ENCODE measurements at regions not wholly inside any gene's neighbourhood (a gene's known extent, or its start where the extent isn't known, plus 50 kb on each side); places are given as distances from the start of the nearest gene placed in this dataset.

GRCh38 chr6:79423216-79423615, 114.0 kb downstream of the LCA5 start:
- Mint-ChIP-seq H3K4me3 (ENCODE audit: unreplicated experiment) (no peak overlapping the region), H3K4me1 (ENCODE audit: low read depth) (peaks cover 22% of the 10 kb centered on the region), H3K36me3 (ENCODE audit: low read depth) (no peaks in the 10 kb centered on the region), H3K9me3 (ENCODE audit: low read depth) (no peaks in the 10 kb centered on the region), H3K27ac (ENCODE audit: unreplicated experiment) (no peak overlapping the region), H3K27me3 (ENCODE audit: low read depth) (no peaks in the 10 kb centered on the region)
- no peak for DNase-seq (ENCODE audit: low spot score)
- no peak for TF ChIP-seq CTCF (IDR thresholded peaks at IDR 0.05)

- Mint-ChIP-seq H3K9me3 (ENCODE audit: low read depth) (no peaks in the 10 kb centered on the region), H3K27me3 (ENCODE audit: low read depth) (no peaks in the 10 kb centered on the region), H3K36me3 (ENCODE audit: low read depth) (no peaks in the 10 kb centered on the region), H3K4me3 (ENCODE audit: unreplicated experiment) (no peak overlapping the region), H3K4me1 (ENCODE audit: low read depth) (peaks cover 22% of the 10 kb centered on the region), H3K27ac (ENCODE audit: unreplicated experiment) (no peak overlapping the region)
- DNase-seq (ENCODE audit: low spot score) = no peak
- TF ChIP-seq CTCF (IDR thresholded peaks at IDR 0.05) = no peak
Measured at GRCh38 chr6:79422666-79423065, 114.6 kb downstream of the LCA5 start.

GRCh38 chr6:79421707-79422484, 115.3 kb downstream of the LCA5 start:
- no peak for DNase-seq (ENCODE audit: low spot score)
- H3K27me3 Mint-ChIP-seq (ENCODE audit: low read depth) = no peaks in the 10 kb centered on the region
- no peaks in the 10 kb centered on the region for H3K36me3 Mint-ChIP-seq (ENCODE audit: low read depth)
- TF ChIP-seq CTCF (IDR thresholded peaks at IDR 0.05) = no peak
- H3K27ac Mint-ChIP-seq (ENCODE audit: unreplicated experiment) = peak overlapping the region; percentile 74
- peaks cover 22% of the 10 kb centered on the region for H3K4me1 Mint-ChIP-seq (ENCODE audit: low read depth)
- H3K9me3 Mint-ChIP-seq (ENCODE audit: low read depth) = no peaks in the 10 kb centered on the region
- no peak overlapping the region for H3K4me3 Mint-ChIP-seq (ENCODE audit: unreplicated experiment)

GRCh38 chr6:79421001-79421411, 116.2 kb downstream of the LCA5 start:
- no peak overlapping the region for H3K4me3 Mint-ChIP-seq (ENCODE audit: unreplicated experiment)
- H3K9me3 Mint-ChIP-seq (ENCODE audit: low read depth) = no peaks in the 10 kb centered on the region
- DNase-seq (ENCODE audit: low spot score) = no peak
- TF ChIP-seq CTCF (IDR thresholded peaks at IDR 0.05) = no peak
- no peaks in the 10 kb centered on the region for H3K27me3 Mint-ChIP-seq (ENCODE audit: low read depth)
- no peaks in the 10 kb centered on the region for H3K36me3 Mint-ChIP-seq (ENCODE audit: low read depth)
- H3K4me1 Mint-ChIP-seq (ENCODE audit: low read depth) = peaks cover 22% of the 10 kb centered on the region
- peak overlapping the region; percentile 22 for H3K27ac Mint-ChIP-seq (ENCODE audit: unreplicated experiment)

GRCh38 chr6:79420054-79420453, 117.2 kb downstream of the LCA5 start:
- no peaks in the 10 kb centered on the region for H3K9me3 Mint-ChIP-seq (ENCODE audit: low read depth)
- no peak overlapping the region for H3K27ac Mint-ChIP-seq (ENCODE audit: unreplicated experiment)
- no peak for TF ChIP-seq CTCF (IDR thresholded peaks at IDR 0.05)
- no peaks in the 10 kb centered on the region for H3K36me3 Mint-ChIP-seq (ENCODE audit: low read depth)
- no peak for DNase-seq (ENCODE audit: low spot score)
- H3K4me1 Mint-ChIP-seq (ENCODE audit: low read depth) = peaks cover 22% of the 10 kb centered on the region
- H3K4me3 Mint-ChIP-seq (ENCODE audit: unreplicated experiment) = no peak overlapping the region
- no peaks in the 10 kb centered on the region for H3K27me3 Mint-ChIP-seq (ENCODE audit: low read depth)

Data from chondrocyte (in vitro differentiated cells).